Activated CD4-positive, alpha-beta T cell treated with anti-CD3 and anti-CD28 coated beads, Interleukin-10, Interleukin-2, amounts not matched to agents 100 ng/mL and 50 ng/mL, durations not matched to agents 16 hours and 8 hours (primary cell): ENCODE measurements at regions not wholly inside any gene's neighbourhood (a gene's known extent, or its start where the extent isn't known, plus 50 kb on each side); places are given as distances from the start of the nearest gene placed in this dataset.
"Not testable (repeated sequence)": the region's sequence is repeated elsewhere in the genome, so short reads cannot be mapped to it uniquely, and the experiment has no call there.

Experiments used
- DNase-seq: peaks from one replicate; pipeline ENCODE4 v3.0.0-alpha.2; 2020

DNA sequence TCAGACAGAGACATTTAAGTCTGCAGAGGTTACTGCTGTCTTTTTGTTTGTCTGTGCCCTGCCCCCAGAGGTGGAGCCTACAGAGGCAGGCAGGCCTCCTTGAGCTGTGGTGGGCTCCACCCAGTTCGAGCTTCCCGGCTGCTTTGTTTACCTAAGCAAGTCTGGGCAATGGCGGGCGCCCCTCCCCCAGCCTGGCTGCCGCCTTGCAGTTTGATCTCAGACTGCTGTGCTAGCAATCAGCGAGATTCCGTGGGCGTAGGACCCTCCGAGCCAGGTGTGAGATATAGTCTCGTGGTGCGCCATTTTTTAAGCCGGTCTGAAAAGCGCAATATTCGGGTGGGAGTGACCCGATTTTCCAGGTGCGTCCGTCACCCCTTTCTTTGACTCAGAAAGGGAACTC, 245.0 kb upstream of the CDH2 start:
- DNase-seq = not testable (repeated sequence)

DNA sequence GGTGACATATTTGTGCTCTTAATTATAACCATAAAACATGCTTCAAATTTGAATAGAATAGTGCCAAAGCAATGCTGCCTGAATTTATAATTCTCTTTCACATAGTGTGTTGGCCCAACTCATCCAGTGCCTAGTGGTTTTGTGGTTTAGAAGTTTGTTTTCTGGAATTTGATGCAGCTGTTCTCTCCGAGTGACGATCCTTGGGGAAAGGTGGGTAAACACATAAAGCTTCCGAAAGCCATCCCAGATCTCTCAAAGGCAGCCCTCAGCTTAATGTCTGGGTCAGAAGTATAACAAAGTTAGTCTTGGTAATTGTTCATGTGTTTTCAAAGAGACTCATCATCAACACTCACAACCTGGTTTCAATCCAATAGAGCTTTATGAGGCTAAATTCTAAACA, 235.6 kb upstream of the CDH2 start:
- no peak for DNase-seq

DNA sequence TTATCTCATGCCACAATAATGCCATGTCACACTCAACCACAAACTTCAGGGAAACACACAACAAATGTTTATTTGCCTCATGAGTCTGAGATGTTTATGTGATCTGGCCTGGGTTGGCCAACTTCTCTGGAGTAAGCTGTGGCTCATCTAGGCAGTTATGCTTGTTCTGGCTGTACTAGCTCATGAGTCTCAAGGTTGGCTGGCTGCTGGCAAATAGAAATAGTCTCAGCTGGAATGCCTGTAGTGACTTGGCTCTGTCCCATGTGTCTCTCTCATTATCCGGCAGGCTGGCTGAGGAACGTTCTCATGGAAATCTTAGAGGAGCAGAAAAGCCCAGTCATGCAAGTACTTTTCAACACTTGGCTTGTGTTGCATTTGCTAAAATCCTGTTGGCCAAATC, 234.9 kb upstream of the CDH2 start:
- no peak for DNase-seq

DNA sequence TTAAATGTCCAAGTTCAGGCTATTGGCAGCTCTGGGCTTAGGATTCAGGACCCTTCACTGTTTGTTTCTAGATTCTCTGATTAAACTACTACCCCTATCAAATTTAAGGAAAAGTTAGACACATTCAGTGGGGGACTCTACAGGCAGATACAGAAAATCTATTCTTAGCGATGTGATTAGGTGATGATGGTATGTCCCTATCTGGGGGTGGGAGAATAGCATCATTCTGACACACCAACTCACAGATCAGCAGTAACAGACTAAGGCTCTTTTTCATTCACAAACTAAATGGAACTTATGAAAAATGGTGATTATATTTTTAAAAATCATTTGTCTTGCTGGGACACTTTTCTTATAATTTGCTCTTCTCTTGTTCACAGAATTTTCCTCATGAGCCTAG, 232.9 kb upstream of the CDH2 start:
- no peak for DNase-seq

DNA sequence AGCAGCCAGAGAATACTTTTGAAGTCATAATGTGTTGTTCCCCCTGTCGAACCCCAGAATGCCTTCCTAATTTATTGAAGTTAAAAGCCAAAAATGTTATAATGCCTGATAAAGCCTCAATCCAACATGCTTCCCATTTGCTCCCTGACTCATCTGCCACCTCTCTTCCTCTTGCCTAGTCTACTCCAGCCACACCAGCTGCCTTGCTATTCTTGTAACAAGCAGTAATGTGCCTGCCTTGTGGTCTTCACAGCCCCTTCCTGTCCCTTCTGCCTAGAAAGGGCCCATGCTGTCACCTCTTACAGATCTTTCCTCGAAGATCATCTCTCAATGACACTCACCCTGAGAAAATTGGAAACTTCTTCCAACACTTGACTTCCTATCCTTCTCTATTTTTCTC, 231.6 kb upstream of the CDH2 start:
- no peak for DNase-seq

DNA sequence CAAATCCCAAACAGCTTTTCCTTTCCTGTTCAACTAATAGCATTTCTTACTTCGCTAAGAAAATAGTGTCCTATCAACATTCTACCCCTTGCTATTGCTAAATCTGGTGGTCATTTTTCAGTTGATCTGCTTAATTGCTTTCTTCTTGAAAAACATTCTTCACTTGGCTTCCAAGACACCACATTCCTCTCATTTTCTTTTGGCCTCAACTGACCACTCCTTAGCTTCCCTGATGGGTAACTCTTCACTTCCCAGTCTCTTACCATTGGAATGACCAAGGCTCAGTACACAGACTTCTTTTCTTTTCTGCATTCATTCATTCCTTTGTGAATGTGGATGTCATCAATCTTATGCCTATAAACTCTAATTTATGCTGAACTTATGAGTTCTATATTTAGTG, 230.8 kb upstream of the CDH2 start:
- no peak for DNase-seq

DNA sequence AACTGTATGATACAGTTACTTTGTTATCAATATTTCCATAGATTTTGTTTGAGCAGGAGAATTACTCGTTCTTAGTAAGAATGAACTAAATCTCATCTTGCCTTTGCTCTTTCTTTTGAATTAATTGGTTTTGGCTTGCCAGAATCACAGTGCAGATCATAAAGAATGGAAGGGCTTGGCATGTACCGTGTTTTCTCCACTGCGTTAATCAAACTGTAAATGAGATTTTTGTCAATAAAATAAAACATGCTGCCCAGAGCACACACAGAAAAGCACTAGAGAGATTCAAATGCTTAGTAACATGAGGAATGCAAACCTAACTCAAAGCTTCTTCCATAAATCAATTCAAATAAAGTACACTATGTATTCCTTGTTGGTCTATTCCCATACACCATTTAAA, 229.6 kb upstream of the CDH2 start:
- DNase-seq = no peak

DNA sequence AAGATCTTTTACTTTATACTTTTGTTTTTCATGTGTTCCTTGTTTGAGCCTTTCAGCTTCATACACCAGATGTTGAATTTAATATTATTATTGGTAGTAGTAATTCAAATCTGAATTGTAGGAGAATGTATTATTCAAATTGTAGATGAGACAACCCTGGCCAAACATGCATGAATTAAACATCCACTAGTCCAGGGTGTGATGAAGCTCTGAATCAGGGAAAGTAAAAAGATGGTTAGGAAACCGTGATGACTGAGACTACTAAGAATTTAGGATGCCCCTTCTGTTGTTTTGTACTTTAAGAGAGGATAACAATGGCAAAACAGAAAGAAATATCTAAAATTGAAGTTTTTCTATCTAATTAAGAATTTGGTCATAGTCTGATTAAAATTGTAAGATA, 227.8 kb upstream of the CDH2 start:
- DNase-seq = no peak

DNA sequence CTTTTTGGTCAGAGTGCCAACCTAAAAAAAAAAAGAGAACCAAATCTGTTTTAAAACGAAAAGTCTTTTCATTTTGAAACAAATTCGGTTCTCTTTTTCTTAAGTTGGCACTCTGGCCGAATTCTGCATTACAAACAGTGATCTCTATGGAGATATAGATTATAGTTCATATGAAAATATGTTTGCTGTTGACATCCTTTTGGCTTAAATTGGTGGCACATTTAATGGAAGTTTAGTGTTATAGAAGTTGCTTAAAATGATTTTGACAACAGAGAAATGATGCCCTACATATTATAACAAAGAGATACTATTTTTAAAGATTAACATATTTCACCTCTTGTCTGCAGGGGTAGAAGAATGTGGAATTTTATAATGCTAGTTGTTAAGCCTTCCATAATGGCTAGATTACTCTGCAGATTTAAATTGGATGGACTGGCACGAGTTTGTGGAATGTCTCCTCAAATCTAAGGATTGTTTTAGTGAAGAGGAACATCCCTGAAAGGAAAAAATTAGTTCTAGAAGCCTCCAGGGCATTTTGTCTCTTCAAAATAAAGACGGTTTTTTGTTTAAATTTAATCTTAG, 222.9 kb upstream of the CDH2 start:
- DNase-seq = no peak

DNA sequence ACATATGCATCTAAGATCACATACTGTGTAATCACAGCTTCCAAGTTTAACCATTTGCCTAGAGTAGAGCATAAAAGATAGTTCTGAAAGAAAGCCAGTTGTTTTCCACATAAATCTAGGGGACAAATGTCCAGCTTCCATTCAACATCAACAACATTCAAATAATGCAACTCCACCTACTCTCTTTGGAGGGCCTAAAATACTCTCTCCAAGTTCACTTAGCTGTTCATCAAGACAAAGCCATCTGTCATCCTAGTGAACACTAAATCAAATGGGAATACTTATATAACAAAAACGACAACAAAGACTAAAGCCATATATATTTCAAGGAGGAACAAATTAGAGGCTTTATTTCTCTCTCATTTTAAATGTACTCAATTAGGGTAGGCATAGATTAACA, 221.5 kb upstream of the CDH2 start:
- DNase-seq = no peak

DNA sequence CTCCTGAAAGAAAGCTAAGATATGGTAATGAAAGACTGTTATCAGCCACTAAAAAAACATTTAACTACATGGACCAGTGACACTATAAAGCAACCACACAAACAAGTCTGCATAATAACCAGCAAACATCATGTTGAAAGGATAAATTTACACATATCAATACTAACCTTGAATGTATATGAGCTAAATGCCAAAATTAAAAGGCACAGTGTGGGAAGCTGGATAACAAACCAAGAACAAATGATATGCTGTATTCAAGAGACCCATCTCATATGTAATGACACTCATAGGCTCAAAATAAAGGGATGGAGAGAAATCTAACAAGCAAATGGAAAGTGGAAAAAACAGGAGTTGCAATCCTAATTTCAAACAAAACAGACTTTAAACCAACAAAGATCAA, 213.1 kb upstream of the CDH2 start:
- no peak for DNase-seq

DNA sequence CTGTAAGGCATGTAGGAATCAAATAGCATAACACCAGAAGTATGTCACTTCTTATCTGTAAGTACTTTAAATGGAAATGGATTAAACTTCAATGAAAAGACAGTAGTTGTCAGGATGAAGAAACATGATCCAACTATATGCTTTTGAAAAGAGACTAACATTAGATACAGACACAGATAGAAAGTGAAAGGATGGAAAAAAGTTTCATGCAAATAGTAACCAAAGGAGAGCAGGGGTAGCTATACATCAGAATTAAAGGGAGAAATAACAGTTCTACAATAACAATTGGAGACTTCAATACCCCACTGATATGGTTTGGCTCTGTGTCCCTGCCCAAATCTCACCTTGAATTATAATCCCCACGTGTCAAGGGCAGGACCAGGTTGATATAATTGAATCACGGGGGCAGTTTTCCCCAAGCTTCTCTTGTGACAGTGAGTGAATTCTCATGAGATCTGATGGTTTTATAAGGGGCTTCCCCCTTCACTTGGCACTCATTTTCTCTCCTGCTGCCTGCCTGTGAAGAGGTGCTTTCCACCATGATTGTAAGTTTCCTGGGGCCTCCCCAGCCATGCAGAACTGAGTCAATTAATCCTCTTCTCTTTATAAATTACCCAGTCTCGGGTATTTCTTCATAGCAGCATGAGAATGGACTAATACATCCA, 205.4 kb upstream of the CDH2 start:
- DNase-seq = peak; percentile 0

DNA sequence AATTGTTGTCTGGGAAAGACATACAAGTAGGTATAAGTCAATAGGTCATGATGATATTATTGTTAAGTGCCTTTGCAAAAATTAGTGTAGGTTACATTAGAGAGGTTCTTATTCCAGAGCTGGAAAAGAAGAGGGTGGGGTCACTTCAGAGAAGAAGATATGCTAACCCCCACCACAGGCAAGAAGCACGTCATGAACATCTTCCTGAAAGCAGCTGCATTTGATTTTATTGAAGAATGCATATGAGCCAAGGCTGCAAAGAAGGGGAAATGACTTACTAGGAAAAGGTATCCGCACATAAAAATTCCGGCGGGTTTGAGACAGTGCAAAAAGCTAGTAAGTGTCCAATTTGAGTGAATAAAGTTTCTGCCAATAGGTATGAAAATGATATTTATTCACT, 195.3 kb upstream of the CDH2 start:
- DNase-seq = no peak

DNA sequence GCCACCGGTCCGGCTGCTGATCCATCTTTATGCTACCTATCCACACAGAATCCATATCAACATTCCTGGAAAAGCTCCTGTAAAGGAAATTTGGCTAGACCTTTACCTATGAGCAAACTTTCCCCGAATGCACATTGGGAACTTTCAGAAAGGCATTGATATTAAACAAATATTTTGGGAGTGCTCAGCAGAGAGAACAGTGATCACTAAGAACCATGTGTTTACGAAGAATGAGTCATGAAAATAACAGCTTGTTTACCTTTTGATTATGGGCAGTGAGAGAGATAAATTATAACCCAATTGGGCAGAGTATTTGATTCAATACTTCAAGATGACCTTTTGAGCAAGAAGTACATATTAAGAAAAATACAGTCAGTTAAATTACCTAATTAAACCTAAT, 189.7 kb upstream of the CDH2 start:
- no peak for DNase-seq

DNA sequence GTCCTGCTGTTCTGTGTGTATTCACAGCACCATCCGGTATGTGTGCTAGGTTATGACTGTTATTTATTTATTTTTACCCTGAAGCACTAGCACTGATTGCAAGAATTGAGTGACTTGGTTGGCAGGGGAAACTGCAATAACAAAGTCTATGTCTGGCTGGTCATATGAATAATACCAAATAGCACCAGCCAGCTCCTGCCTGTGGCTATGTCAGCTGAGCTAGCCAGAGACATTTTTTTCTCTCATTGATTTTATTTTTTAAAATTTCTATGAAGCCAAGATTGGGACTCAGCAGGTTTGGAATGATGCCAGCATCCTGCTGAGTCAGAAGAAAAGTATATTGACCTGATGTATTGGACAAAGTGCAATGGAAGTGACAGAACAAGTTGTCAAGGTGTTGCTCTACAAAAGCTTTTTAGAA, 188.5 kb upstream of the CDH2 start:
- DNase-seq = no peak

DNA sequence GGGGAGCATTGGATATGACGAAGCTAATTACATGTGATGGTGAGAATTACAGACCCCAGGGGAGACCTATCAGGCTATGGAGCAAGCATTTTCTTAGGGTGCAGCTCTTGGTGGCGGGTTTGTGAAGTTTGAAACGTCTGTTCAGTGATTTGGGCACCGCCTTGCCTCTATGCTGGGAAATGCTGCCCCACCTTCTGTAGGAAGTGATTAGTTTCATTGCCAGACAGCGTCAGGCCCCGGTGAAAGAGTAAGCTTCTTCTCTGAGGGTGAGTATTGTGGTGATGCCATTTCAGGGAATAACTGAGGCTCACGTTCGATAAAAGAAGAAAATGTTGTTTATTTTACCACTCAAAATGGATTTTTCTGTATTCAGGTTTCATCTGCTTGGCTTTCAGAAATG, 186.2 kb upstream of the CDH2 start:
- DNase-seq = no peak

DNA sequence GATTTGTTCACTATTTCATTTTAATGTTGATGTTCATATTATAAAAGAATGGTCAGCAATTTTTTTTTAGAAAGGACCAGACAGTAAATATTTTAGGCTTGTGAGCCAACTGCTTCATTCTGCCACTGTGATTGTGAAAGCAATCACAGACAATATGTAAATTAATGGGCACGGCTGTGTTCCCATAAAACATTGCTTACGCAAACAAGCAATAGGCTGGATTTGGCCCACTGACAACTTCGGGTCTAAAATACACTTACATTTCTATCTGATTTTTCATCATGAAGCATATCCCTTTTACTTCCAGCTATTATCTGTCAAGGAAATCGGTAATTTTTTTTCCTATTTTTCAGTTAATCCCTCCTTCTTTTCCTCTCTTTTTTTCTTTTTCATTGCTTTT, 182.2 kb upstream of the CDH2 start:
- DNase-seq = no peak

DNA sequence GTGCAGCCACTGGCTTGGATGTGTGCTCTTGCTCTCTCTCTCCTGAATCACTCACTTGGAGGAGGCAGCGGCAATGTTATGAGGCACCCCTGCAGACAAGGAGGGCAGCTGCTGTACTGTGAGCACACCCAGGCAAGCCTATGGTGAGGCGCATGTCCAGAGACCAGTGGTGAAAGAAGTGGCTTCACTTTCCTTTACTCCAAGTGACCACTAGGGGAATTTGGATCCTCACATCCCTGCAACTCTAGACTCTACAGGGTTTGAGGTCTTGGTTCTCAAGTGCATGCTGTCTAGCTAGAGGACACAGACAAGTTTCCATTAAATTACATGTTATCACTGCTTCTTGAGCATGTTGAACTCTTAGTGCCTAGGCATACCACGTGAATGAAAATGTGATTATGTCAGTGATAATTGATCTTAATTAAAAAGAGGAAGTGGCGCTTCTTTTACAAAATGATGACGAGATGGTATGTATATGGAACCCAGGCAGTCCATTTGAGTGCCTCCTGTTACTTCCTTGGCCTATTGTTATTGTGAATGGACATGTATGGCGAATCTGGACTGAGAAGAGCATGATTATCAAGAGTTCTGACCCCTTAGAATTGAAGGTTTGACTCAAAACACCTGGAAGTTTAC, 181.0 kb upstream of the CDH2 start:
- no peak for DNase-seq

DNA sequence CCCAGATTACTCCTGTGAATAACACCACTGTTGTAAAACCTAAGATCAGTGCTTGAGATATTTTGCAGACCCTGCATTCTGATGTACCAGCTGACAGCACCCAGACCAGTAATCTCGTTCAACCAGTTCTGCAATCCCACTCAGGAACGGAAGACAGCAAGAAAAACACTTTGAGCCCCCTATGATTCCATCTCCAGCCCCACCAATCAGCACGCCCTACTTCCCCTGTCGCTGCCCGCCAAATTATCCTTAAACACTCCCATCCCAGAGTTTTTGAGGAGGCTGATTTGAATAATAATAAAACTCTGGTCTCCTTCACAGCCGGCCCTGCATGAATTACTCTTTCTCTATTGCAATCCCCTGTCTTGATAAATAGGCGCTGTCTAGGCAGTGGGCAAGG, 173.9 kb upstream of the CDH2 start:
- DNase-seq = no peak

DNA sequence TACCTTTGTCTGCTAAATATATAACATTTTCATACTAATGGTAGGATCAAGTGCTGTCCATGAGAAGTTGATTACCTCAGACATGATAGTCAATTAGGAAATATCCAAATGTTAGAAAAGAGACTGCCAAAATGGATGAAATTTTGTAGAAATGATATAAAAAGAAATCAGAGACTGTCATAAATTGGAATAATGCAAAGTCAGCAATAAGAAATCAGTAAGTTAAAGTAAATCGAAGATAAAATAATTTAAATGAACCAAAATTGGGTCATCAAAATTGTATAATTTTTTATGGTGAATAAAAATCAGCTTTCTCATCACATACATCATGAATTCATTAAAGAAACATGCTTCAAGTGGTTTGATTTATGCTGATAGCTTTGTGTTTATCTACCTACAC, 165.3 kb upstream of the CDH2 start:
- no peak for DNase-seq

DNA sequence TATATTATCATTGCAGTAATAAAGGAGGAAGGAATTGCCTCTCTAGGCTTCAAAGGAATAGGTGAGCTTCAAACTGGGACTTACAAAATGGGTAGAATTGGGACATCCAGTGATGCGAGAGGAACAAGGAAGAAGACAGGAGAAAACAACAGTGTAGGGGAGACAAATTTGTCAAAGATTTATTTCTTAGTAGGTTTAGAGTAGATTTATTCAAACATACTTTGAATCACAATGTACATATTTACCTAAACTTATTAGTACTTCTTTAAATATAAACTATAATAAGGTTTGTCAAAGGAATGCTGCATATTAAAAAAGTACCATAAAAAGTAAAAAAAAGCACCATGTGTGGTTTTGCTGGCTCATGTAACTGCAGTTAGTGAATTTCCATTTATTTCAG, 161.4 kb upstream of the CDH2 start:
- no peak for DNase-seq

DNA sequence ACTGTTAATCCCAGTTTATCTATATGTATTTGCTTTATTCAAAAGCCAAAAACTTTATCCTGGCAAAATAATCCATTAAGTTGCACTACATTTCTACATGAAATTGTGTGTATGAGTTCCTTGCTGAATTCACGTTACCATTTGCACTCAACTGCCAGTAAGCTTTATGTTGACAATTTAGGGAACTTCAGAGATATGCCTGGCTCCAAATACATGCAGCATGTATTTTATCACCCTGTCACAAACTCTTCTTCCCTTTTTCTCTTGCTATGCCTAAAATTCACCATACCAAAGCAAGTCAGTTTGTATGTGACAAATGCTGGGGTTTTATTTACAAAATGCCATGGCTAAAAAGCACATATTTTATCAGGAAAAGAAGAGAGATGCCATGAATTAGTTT, 157.6 kb upstream of the CDH2 start:
- DNase-seq = no peak

DNA sequence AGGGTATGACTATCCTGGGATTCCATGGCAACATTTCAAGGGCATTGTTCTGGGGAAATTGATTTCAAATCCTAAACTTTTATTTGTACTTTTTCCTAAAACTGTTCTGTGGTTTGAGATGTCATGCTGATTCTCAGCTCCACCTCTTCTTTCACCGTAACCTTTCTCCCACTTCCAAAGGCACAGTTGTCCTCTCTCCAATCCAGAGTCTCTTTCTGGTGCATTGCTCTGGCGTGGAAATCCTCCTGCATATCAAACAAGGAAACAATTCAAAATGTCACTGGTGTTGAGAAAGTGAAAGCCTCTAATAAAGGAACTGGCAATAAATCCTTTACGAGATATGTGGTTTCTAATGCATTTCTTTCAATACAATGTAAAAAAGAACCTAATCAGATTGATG, 155.1 kb upstream of the CDH2 start:
- DNase-seq = no peak

DNA sequence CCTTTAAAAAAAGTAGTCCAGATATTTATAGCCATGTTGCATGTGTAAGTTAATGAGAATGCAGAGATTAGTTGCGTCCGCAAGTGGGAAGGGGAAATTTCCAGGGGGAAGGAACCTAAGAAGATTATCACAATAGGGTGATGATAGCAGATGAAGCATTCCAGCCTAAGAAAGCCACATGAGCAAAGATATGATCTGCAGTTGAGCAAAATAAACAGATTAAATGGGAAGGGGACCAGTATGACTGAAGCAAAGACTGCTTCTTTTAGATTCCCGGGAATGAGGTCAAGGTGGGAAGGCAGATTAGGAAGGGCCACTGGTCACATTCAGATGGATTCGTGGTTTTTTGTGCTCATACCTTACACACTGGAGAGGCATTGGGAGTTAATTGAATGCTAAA, 154.6 kb upstream of the CDH2 start:
- no peak for DNase-seq

DNA sequence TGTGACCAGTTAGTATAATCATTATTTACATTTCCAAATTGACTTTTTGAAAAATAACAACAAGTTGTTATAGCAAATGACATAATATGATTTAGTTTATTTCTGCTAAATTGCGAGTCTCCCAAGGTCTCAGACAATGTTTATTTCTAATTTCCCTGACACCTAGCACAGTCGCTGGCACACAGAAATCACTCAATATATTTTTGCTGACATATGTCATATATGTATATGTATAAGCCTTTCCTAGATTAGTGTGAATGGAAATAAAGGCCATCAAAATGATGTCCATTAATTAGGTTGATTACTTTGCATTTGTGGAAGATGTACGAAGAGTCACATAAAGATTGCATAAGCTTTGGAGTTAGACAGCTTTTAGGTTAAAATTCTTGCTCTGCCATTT, 136.7 kb upstream of the CDH2 start:
- DNase-seq = no peak
